IPS DF 19.7 (cell line): ENCODE measurements at regions not wholly inside any gene's neighbourhood (a gene's known extent, or its start where the extent isn't known, plus 50 kb on each side); places are given as distances from the start of the nearest gene placed in this dataset.
A peak's percentile ranks its signal among the peaks of the same experiment; 100 is the strongest.

Experiments
- DNase-seq: peaks from one replicate; pipeline ENCODE4 v3.0.0-alpha.2; 2013; ENCODE audit warnings: low read depth, low spot score

- peak; percentile 47 for DNase-seq
Measured at GRCh38 chr7:38070718-38071117, 107.3 kb upstream of the STARD3NL start.

- DNase-seq: no peak
Measured at GRCh38 chr7:38086857-38087256, 91.2 kb upstream of the STARD3NL start.

- no peak for DNase-seq
Measured at GRCh38 chr7:38102507-38102906, 75.5 kb upstream of the STARD3NL start.

GRCh38 chr7:38105874-38106483 is 72.1 kb upstream of the STARD3NL start:
- DNase-seq: peak; percentile 3

- DNase-seq: peak; percentile 20
Measured at GRCh38 chr7:38107486-38107893, 70.6 kb upstream of the STARD3NL start.

- DNase-seq: no peak
Measured at GRCh38 chr7:38112075-38112474, 66.0 kb upstream of the STARD3NL start.

- DNase-seq: no peak
Measured at GRCh38 chr7:38120076-38120475, 58.0 kb upstream of the STARD3NL start.

- DNase-seq: no peak
Measured at GRCh38 chr7:38122501-38122900, 55.5 kb upstream of the STARD3NL start.

- DNase-seq: no peak
Measured at GRCh38 chr7:38123494-38123893, 54.6 kb upstream of the STARD3NL start.

GRCh38 chr7:38127216-38128207 is 50.5 kb upstream of the STARD3NL start:
- DNase-seq: no peak
